ENCODE measurements at regions not wholly inside any gene's neighbourhood (a gene's known extent, or its start where the extent isn't known, plus 50 kb on each side); places are given as distances from the start of the nearest gene placed in this dataset.

DNA sequence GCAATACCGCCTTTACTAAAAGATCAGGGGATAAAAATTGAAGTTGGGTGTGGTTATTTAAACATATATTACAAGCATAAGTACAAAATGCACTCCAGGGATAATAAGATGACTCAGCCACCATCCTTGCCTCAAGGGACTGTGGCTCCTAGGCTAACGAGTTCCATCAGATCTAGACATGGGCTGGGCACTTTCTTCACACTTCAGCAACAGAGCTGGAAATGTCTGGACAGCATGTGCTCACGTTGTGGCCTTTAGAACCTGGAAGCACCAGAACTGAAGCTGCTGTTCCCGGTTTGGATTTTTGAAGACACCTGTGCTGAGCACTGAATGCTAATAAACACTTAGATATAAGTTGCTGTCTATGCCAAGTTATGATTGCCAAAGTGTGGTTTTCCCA lies 384.2 kb upstream of the SALL3 start:
- Histone ChIP-seq H3K27me3 (ENCODE audit: control insufficient read depth, insufficient read depth, low read length) (no peaks in the 10 kb centered on the region), H3K9me3 (ENCODE audit: control insufficient read depth, insufficient read depth, low read depth, low read length) (no peaks in the 10 kb centered on the region), H4K20me1 (ENCODE audit: control insufficient read depth, extremely low read depth, insufficient read depth, low read length) (no peaks in the 10 kb centered on the region), H3K79me2 (ENCODE audit: control insufficient read depth, insufficient read depth, low read length) (no peaks in the 10 kb centered on the region), H3K36me3 (ENCODE audit: control insufficient read depth, insufficient read depth, low read length) (no peaks in the 10 kb centered on the region), H3K4me3 (replicated peaks in 1 of 4; ENCODE audit: control extremely low read depth in 1 of 4, insufficient read depth in 1 of 4, low read depth in 3 of 4, low read length in 4 of 4) (no peak overlapping the region), H3K27ac (ENCODE audit: insufficient read depth, low read length) (no peak overlapping the region), H3K9ac (ENCODE audit: insufficient read depth, low read length) (no peak overlapping the region), H3K4me2 (ENCODE audit: extremely low read depth, insufficient read depth, low read length) (no peak overlapping the region), H2AFZ (ENCODE audit: low read length) (no peak overlapping the region), H3K4me1 (ENCODE audit: control insufficient read depth, extremely low read depth, insufficient read depth, low read length) (no peaks in the 10 kb centered on the region)
- TF ChIP-seq CTCF (conservative IDR thresholded peaks at IDR 0.05 in 1 of 2, IDR thresholded peaks at IDR 0.05 in 1 of 2; ENCODE audit: low read depth in 1 of 2, low read length in 2 of 2) (no peak), EZH2 (IDR thresholded peaks at IDR 0.05; ENCODE audit: low read length, missing control alignments) (no peak)
- no peak for DNase-seq (ENCODE audit: low read depth in 2 of 2)

- no peaks in the 10 kb centered on the region for H3K27me3 ChIP-seq (ENCODE audit: control insufficient read depth, insufficient read depth, low read length)
- TF ChIP-seq CTCF (conservative IDR thresholded peaks at IDR 0.05 in 1 of 2, IDR thresholded peaks at IDR 0.05 in 1 of 2; ENCODE audit: low read depth in 1 of 2, low read length in 2 of 2), result no peak
- TF ChIP-seq EZH2 (IDR thresholded peaks at IDR 0.05; ENCODE audit: low read length, missing control alignments), result no peak
- no peak overlapping the region for H3K4me2 ChIP-seq (ENCODE audit: extremely low read depth, insufficient read depth, low read length)
- H3K79me2 ChIP-seq (ENCODE audit: control insufficient read depth, insufficient read depth, low read length), result no peaks in the 10 kb centered on the region
- no peak overlapping the region for H3K4me3 ChIP-seq (replicated peaks in 1 of 4; ENCODE audit: control extremely low read depth in 1 of 4, insufficient read depth in 1 of 4, low read depth in 3 of 4, low read length in 4 of 4)
- H3K9me3 ChIP-seq (ENCODE audit: control insufficient read depth, insufficient read depth, low read depth, low read length), result no peaks in the 10 kb centered on the region
- no peaks in the 10 kb centered on the region for H4K20me1 ChIP-seq (ENCODE audit: control insufficient read depth, extremely low read depth, insufficient read depth, low read length)
- no peaks in the 10 kb centered on the region for H3K36me3 ChIP-seq (ENCODE audit: control insufficient read depth, insufficient read depth, low read length)
- no peak overlapping the region for H3K27ac ChIP-seq (ENCODE audit: insufficient read depth, low read length)
- no peak overlapping the region for H2AFZ ChIP-seq (ENCODE audit: low read length)
- no peak for DNase-seq (ENCODE audit: low read depth in 2 of 2)
- H3K9ac ChIP-seq (ENCODE audit: insufficient read depth, low read length), result no peak overlapping the region
- no peaks in the 10 kb centered on the region for H3K4me1 ChIP-seq (ENCODE audit: control insufficient read depth, extremely low read depth, insufficient read depth, low read length)
Measured at GRCh38 chr18:78595924-78596573, 383.6 kb upstream of the SALL3 start.

- H3K4me3 ChIP-seq (replicated peaks in 1 of 4; ENCODE audit: control extremely low read depth in 1 of 4, insufficient read depth in 1 of 4, low read depth in 3 of 4, low read length in 4 of 4), result no peak overlapping the region
- H3K27ac ChIP-seq (ENCODE audit: insufficient read depth, low read length), result no peak overlapping the region
- no peak overlapping the region for H3K4me2 ChIP-seq (ENCODE audit: extremely low read depth, insufficient read depth, low read length)
- H2AFZ ChIP-seq (ENCODE audit: low read length), result no peak overlapping the region
- no peak overlapping the region for H3K9ac ChIP-seq (ENCODE audit: insufficient read depth, low read length)
- no peaks in the 10 kb centered on the region for H4K20me1 ChIP-seq (ENCODE audit: control insufficient read depth, extremely low read depth, insufficient read depth, low read length)
- no peaks in the 10 kb centered on the region for H3K36me3 ChIP-seq (ENCODE audit: control insufficient read depth, insufficient read depth, low read length)
- no peaks in the 10 kb centered on the region for H3K9me3 ChIP-seq (ENCODE audit: control insufficient read depth, insufficient read depth, low read depth, low read length)
- H3K79me2 ChIP-seq (ENCODE audit: control insufficient read depth, insufficient read depth, low read length), result no peaks in the 10 kb centered on the region
- no peaks in the 10 kb centered on the region for H3K4me1 ChIP-seq (ENCODE audit: control insufficient read depth, extremely low read depth, insufficient read depth, low read length)
- peak in 1 of 2 donors; percentile 33 for DNase-seq (ENCODE audit: low read depth in 2 of 2)
- TF ChIP-seq EZH2 (IDR thresholded peaks at IDR 0.05; ENCODE audit: low read length, missing control alignments), result no peak
- TF ChIP-seq CTCF (conservative IDR thresholded peaks at IDR 0.05 in 1 of 2, IDR thresholded peaks at IDR 0.05 in 1 of 2; ENCODE audit: low read depth in 1 of 2, low read length in 2 of 2), result no peak
- H3K27me3 ChIP-seq (ENCODE audit: control insufficient read depth, insufficient read depth, low read length), result no peaks in the 10 kb centered on the region
Measured at GRCh38 chr18:78596794-78597345, 382.7 kb upstream of the SALL3 start.

Data from fibroblast of lung (primary cell).